HL-60 (cell line): ENCODE measurements at regions not wholly inside any gene's neighbourhood (a gene's known extent, or its start where the extent isn't known, plus 50 kb on each side); places are given as distances from the start of the nearest gene placed in this dataset.
"Not testable (repeated sequence)": the region's sequence is repeated elsewhere in the genome, so short reads cannot be mapped to it uniquely, and the experiment has no call there.

Source experiments
- DNase-seq, 2 experiments: peaks; one replicate each; pipeline ENCODE4 v3.0.0-alpha.2; 2010 to 2020; ENCODE audit warnings: low read depth in 1 of 2, low spot score in 1 of 2
- H3K27ac ChIP-seq: fragments of 250-450 bp; sonication (Bioruptor Pico); replicated peaks from 2 replicates; pipeline ENCODE4 v1.5.1; 2020; ENCODE audit warnings: mild to moderate bottlenecking, moderate library complexity
- H3K27me3 ChIP-seq: fragments of 250-450 bp; sonication (Bioruptor Pico); 2 replicates; pipeline ENCODE4 v1.5.1; 2021; ENCODE audit warnings: mild to moderate bottlenecking, moderate library complexity; ENCODE audit not compliant: insufficient read depth, poor library complexity, severe bottlenecking
- H3K4me3 ChIP-seq: replicated peaks from 2 replicates; pipeline ENCODE4 v1.5.1; 2011; ENCODE audit warnings: mild to moderate bottlenecking, control low read depth, low read length; ENCODE audit not compliant: insufficient read depth
- GABPA ChIP-seq: IDR thresholded peaks from 2 replicates; pipeline ENCODE4 v1.6.1; 2012; ENCODE audit warnings: low read depth
- POLR2AphosphoS5 ChIP-seq: IDR thresholded peaks from 2 replicates; pipeline ENCODE4 v1.6.1; 2012; ENCODE audit warnings: low read depth
- SPI1 ChIP-seq: IDR thresholded peaks from 2 replicates; pipeline ENCODE4 v1.6.1; 2012; ENCODE audit warnings: low read depth, mild to moderate bottlenecking, borderline replicate concordance
- TF ChIP-seq, protein P1 (sequence below): IDR thresholded peaks from 2 replicates; pipeline ENCODE4 v1.6.1; 2012; ENCODE audit warnings: low read depth; ENCODE audit not compliant: insufficient replicate concordance
- TF ChIP-seq, protein P2 (sequence below): IDR thresholded peaks from one replicate; pipeline ENCODE4 v1.5.1; 2011; ENCODE audit warnings: low read length, control low read depth, inconsistent platforms; ENCODE audit not compliant: insufficient read depth

DNA sequence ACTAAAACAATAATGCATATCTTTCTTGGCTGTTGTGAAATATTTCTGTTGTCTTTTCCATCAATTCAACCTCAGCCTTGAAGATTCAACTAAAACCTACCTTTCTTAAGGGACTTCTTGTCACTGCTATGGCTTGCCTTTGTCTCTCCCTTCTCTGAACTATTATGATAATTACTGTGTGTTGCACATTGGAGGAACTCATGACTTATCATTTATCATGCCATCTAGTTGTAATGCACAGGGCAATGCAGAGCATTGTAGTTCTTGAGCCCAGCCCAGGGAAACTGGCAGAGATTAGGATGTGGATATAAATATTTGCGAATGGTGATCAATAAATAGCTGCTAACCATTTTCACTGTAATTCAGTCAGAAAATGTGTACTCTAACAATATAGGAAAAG is 427.1 kb upstream of the FRG2C start:
- TF ChIP-seq SPI1 (no peak), POLR2AphosphoS5 (no peak), GABPA (no peak)
- TF ChIP-seq, protein P1, sequence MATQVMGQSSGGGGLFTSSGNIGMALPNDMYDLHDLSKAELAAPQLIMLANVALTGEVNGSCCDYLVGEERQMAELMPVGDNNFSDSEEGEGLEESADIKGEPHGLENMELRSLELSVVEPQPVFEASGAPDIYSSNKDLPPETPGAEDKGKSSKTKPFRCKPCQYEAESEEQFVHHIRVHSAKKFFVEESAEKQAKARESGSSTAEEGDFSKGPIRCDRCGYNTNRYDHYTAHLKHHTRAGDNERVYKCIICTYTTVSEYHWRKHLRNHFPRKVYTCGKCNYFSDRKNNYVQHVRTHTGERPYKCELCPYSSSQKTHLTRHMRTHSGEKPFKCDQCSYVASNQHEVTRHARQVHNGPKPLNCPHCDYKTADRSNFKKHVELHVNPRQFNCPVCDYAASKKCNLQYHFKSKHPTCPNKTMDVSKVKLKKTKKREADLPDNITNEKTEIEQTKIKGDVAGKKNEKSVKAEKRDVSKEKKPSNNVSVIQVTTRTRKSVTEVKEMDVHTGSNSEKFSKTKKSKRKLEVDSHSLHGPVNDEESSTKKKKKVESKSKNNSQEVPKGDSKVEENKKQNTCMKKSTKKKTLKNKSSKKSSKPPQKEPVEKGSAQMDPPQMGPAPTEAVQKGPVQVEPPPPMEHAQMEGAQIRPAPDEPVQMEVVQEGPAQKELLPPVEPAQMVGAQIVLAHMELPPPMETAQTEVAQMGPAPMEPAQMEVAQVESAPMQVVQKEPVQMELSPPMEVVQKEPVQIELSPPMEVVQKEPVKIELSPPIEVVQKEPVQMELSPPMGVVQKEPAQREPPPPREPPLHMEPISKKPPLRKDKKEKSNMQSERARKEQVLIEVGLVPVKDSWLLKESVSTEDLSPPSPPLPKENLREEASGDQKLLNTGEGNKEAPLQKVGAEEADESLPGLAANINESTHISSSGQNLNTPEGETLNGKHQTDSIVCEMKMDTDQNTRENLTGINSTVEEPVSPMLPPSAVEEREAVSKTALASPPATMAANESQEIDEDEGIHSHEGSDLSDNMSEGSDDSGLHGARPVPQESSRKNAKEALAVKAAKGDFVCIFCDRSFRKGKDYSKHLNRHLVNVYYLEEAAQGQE, result no peak
- TF ChIP-seq, protein P2, sequence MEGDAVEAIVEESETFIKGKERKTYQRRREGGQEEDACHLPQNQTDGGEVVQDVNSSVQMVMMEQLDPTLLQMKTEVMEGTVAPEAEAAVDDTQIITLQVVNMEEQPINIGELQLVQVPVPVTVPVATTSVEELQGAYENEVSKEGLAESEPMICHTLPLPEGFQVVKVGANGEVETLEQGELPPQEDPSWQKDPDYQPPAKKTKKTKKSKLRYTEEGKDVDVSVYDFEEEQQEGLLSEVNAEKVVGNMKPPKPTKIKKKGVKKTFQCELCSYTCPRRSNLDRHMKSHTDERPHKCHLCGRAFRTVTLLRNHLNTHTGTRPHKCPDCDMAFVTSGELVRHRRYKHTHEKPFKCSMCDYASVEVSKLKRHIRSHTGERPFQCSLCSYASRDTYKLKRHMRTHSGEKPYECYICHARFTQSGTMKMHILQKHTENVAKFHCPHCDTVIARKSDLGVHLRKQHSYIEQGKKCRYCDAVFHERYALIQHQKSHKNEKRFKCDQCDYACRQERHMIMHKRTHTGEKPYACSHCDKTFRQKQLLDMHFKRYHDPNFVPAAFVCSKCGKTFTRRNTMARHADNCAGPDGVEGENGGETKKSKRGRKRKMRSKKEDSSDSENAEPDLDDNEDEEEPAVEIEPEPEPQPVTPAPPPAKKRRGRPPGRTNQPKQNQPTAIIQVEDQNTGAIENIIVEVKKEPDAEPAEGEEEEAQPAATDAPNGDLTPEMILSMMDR, result no peak
- H3K27ac ChIP-seq, result no peak overlapping the region
- no peak overlapping the region for H3K4me3 ChIP-seq
- no peaks in the 10 kb centered on the region for H3K27me3 ChIP-seq
- no peak for DNase-seq

DNA sequence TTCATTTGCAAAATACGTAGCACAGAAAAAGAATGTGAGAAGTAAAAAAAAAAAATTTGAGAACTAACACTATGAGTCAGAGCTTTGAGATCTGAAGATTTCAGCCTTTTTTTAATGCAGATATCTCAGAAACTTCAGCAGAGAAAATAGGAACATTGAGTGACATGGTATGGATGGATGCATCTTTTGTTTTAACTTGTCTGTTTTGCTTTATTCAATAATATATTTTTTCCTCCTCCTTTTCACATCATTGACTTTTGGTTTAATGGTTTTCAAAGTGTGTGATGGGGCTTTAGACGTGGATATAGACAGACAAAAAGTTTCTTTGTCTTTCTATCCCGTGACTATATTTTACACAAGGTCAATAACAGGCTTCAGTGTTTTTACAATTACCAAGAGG is 426.7 kb upstream of the FRG2C start:
- no peak overlapping the region for H3K4me3 ChIP-seq
- no peak overlapping the region for H3K27ac ChIP-seq
- TF ChIP-seq, protein P1, result no peak
- TF ChIP-seq GABPA (no peak), POLR2AphosphoS5 (no peak), SPI1 (no peak)
- TF ChIP-seq, protein P2, result no peak
- DNase-seq, result no peak
- H3K27me3 ChIP-seq, result no peaks in the 10 kb centered on the region

DNA sequence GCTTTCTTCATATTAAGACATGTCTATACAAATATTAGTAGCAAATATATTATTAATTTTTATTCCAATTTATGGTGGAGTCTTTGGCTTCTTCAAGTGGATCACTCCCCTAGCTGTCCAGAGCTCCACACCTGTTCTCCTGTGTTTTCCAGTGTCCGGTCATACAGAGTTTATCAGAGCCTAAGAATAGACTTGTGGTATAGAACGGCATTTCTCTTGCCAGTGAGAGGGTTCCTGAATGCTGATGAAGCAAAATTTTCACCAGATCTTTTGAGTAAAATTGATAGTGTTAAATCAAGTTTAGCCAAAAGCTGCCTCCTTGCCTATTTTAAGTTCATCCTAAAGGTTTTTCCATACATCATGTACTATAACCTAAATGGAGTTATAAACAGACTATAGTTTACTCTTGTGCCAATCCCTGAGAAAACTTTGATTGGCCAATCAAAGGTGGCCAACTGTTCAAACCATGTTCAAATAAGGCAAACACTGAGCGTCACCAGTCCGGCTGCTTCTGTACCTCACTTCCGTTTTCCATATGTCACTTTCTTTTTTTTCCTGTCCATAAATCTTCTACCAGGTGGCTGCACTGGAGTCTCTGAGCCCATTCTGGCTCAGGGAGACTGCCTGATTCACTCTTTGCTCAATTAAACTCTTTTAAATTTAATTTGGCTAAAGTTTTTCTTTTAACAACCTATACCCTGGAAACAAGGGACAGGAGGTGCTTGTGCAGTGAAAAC is 422.7 kb upstream of the FRG2C start:
- not testable (repeated sequence) for H3K27ac ChIP-seq, DNase-seq, H3K4me3 ChIP-seq, H3K27me3 ChIP-seq

DNA sequence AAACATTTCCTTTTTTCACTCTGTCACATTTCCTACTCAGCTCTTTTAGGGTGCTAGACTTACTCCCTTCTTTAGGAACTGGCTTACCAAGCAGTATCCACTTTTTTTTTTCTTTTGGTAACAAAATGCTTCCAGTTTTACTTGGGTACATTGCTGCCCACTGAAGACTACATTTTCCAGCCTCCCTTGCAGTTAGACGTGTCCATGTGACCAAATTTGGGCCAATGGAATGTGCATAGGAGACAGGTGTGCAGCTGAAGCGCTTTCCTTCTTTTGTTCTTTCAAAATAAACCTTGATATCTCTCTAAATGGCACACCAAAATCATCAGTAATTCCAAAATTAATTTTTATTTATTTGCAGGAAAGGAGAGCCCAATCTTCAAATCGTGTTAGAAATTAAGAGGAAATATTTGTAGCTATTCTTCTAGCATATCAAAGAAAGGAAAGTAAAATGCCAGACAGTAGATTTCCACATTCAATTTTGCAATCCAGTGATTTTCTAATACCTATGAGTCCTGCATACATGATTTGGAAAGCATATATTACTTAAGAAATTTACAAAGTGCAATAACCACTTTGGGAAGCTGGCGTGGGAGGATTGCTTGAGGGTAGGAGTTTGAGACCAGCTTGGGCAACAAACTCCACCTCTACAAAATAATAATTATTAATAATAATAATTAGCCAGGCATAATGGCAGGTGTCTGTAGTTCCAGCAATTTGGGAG is 422.0 kb upstream of the FRG2C start:
- H3K27ac ChIP-seq, result no peak overlapping the region
- DNase-seq, result no peak
- H3K4me3 ChIP-seq, result no peak overlapping the region
- H3K27me3 ChIP-seq, result no peaks in the 10 kb centered on the region
- no peak for TF ChIP-seq GABPA
- no peak for TF ChIP-seq SPI1
- TF ChIP-seq, protein P2, result no peak
